SU-DHL-6 (cell line): ENCODE measurements at regions not wholly inside any gene's neighbourhood (a gene's known extent, or its start where the extent isn't known, plus 50 kb on each side); places are given as distances from the start of the nearest gene placed in this dataset.

Experiments used
- CTCF ChIP-seq: fragments of 200-600 bp; sonication (generic); IDR thresholded peaks from one replicate; pipeline ENCODE4 v1.5.1; 2017; ENCODE audit warnings: antibody characterized with exemption, mild to moderate bottlenecking, low read length, moderate library complexity; ENCODE audit not compliant: insufficient read depth, poor library complexity, severe bottlenecking
- EZH2phosphoT487 ChIP-seq: fragments of 200-600 bp; sonication (generic), shearing (Covaris generic); conservative IDR thresholded peaks from 2 replicates; pipeline ENCODE4 v1.6.1; 2018; ENCODE audit warnings: mild to moderate bottlenecking, antibody characterized with exemption, low read length, moderate library complexity, mixed read lengths

- TF ChIP-seq CTCF (no peak), EZH2phosphoT487 (no peak)
Observed at GRCh38 chr4:123936621-123937043, 540.0 kb downstream of the SPRY1 start.
